ENCODE measurements at regions not wholly inside any gene's neighbourhood (a gene's known extent, or its start where the extent isn't known, plus 50 kb on each side); places are given as distances from the start of the nearest gene placed in this dataset.

DNA sequence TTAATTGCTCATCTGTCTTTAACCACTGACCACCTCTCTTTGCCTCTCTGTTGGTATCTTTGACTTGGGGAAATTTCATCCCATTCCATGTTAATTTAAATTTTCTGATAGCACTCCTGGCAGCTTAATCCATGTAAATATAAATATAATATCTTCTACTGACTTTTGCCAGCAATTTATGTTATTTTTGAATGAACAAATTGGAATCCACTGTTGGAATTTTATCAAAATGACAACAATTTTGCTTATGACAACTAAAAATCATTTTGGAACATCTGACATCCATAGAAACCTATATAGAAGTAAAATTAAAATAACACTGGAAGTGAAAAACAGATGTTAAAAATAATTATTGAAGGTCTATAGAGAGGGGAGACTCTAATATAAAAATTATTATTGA, 176.5 kb upstream of the AKR1E2 start:
- Mint-ChIP-seq H3K4me1 (ENCODE audit: low read depth) (peaks cover 57% of the 10 kb centered on the region), H3K27ac (ENCODE audit: unreplicated experiment) (peak overlapping the region; percentile 62), H3K9me3 (ENCODE audit: low read depth) (no peaks in the 10 kb centered on the region), H3K27me3 (ENCODE audit: low read depth) (no peaks in the 10 kb centered on the region), H3K36me3 (ENCODE audit: low read depth) (no peaks in the 10 kb centered on the region), H3K4me3 (ENCODE audit: unreplicated experiment) (no peak overlapping the region)
- no peak for DNase-seq (ENCODE audit: low spot score)
- no peak for TF ChIP-seq CTCF (IDR thresholded peaks at IDR 0.05)

DNA sequence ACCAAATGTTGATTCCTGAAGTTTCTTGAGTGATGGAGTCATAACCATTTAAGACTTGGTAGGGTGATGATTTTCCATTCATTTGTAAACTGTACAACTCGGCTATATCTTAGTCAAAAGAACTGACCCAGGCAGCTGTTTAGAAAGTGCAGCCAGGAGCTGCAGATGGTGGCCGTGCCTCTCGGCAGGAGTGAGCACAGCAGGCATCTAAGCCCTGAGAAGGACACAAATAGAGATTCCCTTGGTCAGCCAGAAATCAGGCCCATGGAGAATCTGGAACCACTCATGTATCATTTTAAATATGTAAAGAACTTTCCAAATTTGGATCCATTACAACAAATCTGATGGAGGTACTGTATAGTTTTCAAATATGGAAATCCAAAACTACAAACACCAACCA, 177.0 kb upstream of the AKR1E2 start:
- TF ChIP-seq CTCF (IDR thresholded peaks at IDR 0.05) = no peak
- no peak overlapping the region for H3K4me3 Mint-ChIP-seq (ENCODE audit: unreplicated experiment)
- no peaks in the 10 kb centered on the region for H3K9me3 Mint-ChIP-seq (ENCODE audit: low read depth)
- no peak for DNase-seq (ENCODE audit: low spot score)
- peak overlapping the region; percentile 62 for H3K27ac Mint-ChIP-seq (ENCODE audit: unreplicated experiment)
- peaks cover 55% of the 10 kb centered on the region for H3K4me1 Mint-ChIP-seq (ENCODE audit: low read depth)
- no peaks in the 10 kb centered on the region for H3K36me3 Mint-ChIP-seq (ENCODE audit: low read depth)
- no peaks in the 10 kb centered on the region for H3K27me3 Mint-ChIP-seq (ENCODE audit: low read depth)

DNA sequence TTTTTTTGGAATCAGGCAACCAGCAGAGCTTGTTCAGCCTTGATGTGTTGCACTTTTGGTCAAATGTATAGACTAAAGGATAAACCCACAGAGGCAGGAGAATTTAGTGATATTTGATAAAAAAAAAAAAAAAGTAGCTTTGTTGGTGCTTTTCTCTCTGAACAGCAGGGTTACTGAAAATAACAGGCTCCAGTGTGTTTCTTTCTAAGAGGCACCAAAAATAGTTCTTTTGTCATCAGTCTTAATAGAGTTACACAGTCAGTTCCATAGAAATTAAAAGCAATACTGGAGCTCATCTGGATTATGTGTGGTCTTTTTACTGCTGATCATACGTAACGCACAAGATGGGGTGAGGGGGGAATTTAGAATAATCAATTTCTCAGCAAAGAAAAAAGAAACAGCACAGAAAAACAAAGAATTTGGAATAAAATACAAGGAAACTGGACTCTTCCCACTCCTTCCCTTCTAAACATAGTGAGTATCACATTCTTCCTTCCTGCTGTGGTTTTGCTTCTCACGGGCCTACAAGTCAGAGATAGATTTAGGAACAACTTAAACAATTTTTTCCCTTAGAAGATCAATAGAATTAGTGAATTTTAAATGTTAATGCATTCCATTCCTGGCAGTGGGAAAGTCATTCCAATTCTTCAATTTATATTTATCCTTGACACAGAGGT, 178.8 kb upstream of the AKR1E2 start:
- TF ChIP-seq CTCF (IDR thresholded peaks at IDR 0.05) = no peak
- Mint-ChIP-seq H3K4me1 (ENCODE audit: low read depth) (peaks cover 47% of the 10 kb centered on the region), H3K9me3 (ENCODE audit: low read depth) (no peaks in the 10 kb centered on the region), H3K4me3 (ENCODE audit: unreplicated experiment) (no peak overlapping the region), H3K36me3 (ENCODE audit: low read depth) (no peaks in the 10 kb centered on the region), H3K27ac (ENCODE audit: unreplicated experiment) (peak overlapping the region; percentile 92), H3K27me3 (ENCODE audit: low read depth) (no peaks in the 10 kb centered on the region)
- no peak for DNase-seq (ENCODE audit: low spot score)

DNA sequence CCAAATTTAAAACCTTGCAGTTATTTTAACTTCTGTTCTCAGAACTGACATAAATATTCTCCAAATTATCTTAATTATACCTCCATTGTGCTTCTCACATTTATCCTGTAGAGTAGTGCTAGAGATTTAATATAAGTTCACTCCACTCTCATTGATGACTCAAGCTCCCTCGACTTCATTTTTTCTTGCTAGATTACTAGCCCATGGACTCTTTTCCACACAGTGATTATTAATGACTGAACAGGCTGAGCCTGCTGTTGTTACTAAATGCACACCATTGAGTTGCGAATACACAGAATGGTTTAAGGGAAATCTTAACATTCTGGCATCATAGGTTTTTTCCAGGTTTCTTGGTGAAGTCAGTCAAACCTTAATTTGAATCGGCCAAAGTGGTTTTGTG, 179.5 kb upstream of the AKR1E2 start:
- H3K4me1 Mint-ChIP-seq (ENCODE audit: low read depth) = peaks cover 47% of the 10 kb centered on the region
- no peak for DNase-seq (ENCODE audit: low spot score)

GRCh38 chr10:4645836-4646235, 180.2 kb upstream of the AKR1E2 start:
- H3K4me3 Mint-ChIP-seq (ENCODE audit: unreplicated experiment) = no peak overlapping the region
- H3K36me3 Mint-ChIP-seq (ENCODE audit: low read depth) = no peaks in the 10 kb centered on the region
- no peak overlapping the region for H3K27ac Mint-ChIP-seq (ENCODE audit: unreplicated experiment)
- H3K9me3 Mint-ChIP-seq (ENCODE audit: low read depth) = no peaks in the 10 kb centered on the region
- peaks cover 41% of the 10 kb centered on the region for H3K4me1 Mint-ChIP-seq (ENCODE audit: low read depth)
- DNase-seq (ENCODE audit: low spot score) = no peak
- H3K27me3 Mint-ChIP-seq (ENCODE audit: low read depth) = no peaks in the 10 kb centered on the region
- TF ChIP-seq CTCF (IDR thresholded peaks at IDR 0.05) = no peak

More for the DNA sequence above, 179.5 kb upstream of the AKR1E2 start:
- no peaks in the 10 kb centered on the region for H3K9me3 Mint-ChIP-seq (ENCODE audit: low read depth)
- no peak overlapping the region for H3K4me3 Mint-ChIP-seq (ENCODE audit: unreplicated experiment)
- no peaks in the 10 kb centered on the region for H3K27me3 Mint-ChIP-seq (ENCODE audit: low read depth)
- no peak for TF ChIP-seq CTCF (IDR thresholded peaks at IDR 0.05)
- peak overlapping the region; percentile 42 for H3K27ac Mint-ChIP-seq (ENCODE audit: unreplicated experiment)
- no peaks in the 10 kb centered on the region for H3K36me3 Mint-ChIP-seq (ENCODE audit: low read depth)

Data from chondrocyte (in vitro differentiated cells).